Caco-2 (cell line): ENCODE measurements at regions not wholly inside any gene's neighbourhood (a gene's known extent, or its start where the extent isn't known, plus 50 kb on each side); places are given as distances from the start of the nearest gene placed in this dataset.

ENCODE experiments used
- BruUV-seq: library from RNA; stranded (reverse); fragments of 400-500 nt; replicated peaks from 2 replicates; lab custom pipeline; 2021; lab: Mats Ljungman, UMichigan
- CTCF ChIA-PET: fragments of 300-600 bp; sonication (Branson Sonifier 250); formaldehyde crosslinking; loops from one replicate; lab custom pipeline; 2022; ENCODE audit warnings: antibody characterized with exemption; lab: Charles Lee
- POLR2A ChIA-PET: fragments of 300-600 bp; sonication (Branson Sonifier 250); formaldehyde crosslinking; loops from one replicate; lab custom pipeline; 2022; ENCODE audit warnings: antibody characterized with exemption; lab: Charles Lee
- DNase-seq, 2 experiments: peaks; one replicate each; pipeline versions ENCODE4 v3.0.0 to v3.0.0-alpha.2; 2020 to 2022
- H3K27me3 ChIP-seq: replicated peaks from 2 replicates; pipeline ENCODE4 v1.6.0; 2011; ENCODE audit warnings: low read length; ENCODE audit not compliant: control insufficient read depth, insufficient read depth
- H3K36me3 ChIP-seq: 2 replicates; pipeline ENCODE4 v1.5.1; 2011; ENCODE audit warnings: low read length; ENCODE audit not compliant: control insufficient read depth, insufficient read depth
- H3K4me1 ChIP-seq: fragments of 250-450 bp; sonication (Bioruptor Pico); 2 replicates; pipeline ENCODE4 v1.5.1; 2020; ENCODE audit warnings: mild to moderate bottlenecking
- H3K4me3 ChIP-seq: 2 replicates; pipeline ENCODE4 v1.5.1; 2011; ENCODE audit warnings: low read depth, mild to moderate bottlenecking, control low read depth, low read length
- H3K9me3 ChIP-seq: fragments of 250-450 bp; sonication (Bioruptor Pico); 2 replicates; pipeline ENCODE4 v1.5.1; 2020; ENCODE audit warnings: mild to moderate bottlenecking, moderate library complexity
- H3K27ac Mint-ChIP-seq: one replicate; pipeline ENCODE4 v1.8.0; 2022; ENCODE audit warnings: mixed read lengths; ENCODE audit not compliant: unreplicated experiment
- H3K27me3 Mint-ChIP-seq: one replicate; pipeline ENCODE4 v1.8.0; 2022; ENCODE audit warnings: mixed read lengths; ENCODE audit not compliant: insufficient read depth, unreplicated experiment
- H3K36me3 Mint-ChIP-seq: one replicate; pipeline ENCODE4 v1.8.0; 2022; ENCODE audit warnings: mild to moderate bottlenecking, mixed read lengths; ENCODE audit not compliant: insufficient read depth, unreplicated experiment
- H3K4me1 Mint-ChIP-seq: one replicate; pipeline ENCODE4 v1.8.0; 2022; ENCODE audit warnings: low read depth, mixed read lengths; ENCODE audit not compliant: unreplicated experiment
- H3K4me3 Mint-ChIP-seq: one replicate; pipeline ENCODE4 v1.8.0; 2022; ENCODE audit warnings: mild to moderate bottlenecking, moderate library complexity, mixed read lengths; ENCODE audit not compliant: unreplicated experiment
- H3K9me3 Mint-ChIP-seq: one replicate; pipeline ENCODE4 v1.8.0; 2022; ENCODE audit warnings: mixed read lengths; ENCODE audit not compliant: unreplicated experiment
- CTCF ChIP-seq, 2 experiments: fragments of 200-600 bp in 1 of 2; IDR thresholded peaks; 1 replicate in 1 of 2; 2 replicates in 1 of 2; pipeline versions ENCODE4 v1.5.1 to v1.8.0; 2011 to 2022; ENCODE audit warnings: antibody characterized with exemption in 1 of 2, control low read depth in 1 of 2, inconsistent platforms in 1 of 2, low read depth in 1 of 2, low read length in 1 of 2, mild to moderate bottlenecking in 1 of 2, moderate library complexity in 1 of 2; ENCODE audit not compliant: insufficient read depth in 1 of 2, severe bottlenecking in 1 of 2, unreplicated experiment in 1 of 2
- intact Hi-C: fragments of 100-400 bp; cut with micrococcal nuclease; formaldehyde crosslinking; loops from one replicate; pipeline ENCODE4 v1.10.0; 2022; ENCODE audit not compliant: unreplicated experiment

GRCh38 chr10:130772676-130773075, 538.8 kb downstream of the TCERG1L start:
- Mint-ChIP-seq H3K4me3 (no peak overlapping the region), H3K27ac (no peak overlapping the region), H3K9me3 (no peaks in the 10 kb centered on the region), H3K36me3 (no peaks in the 10 kb centered on the region), H3K4me1 (no peaks in the 10 kb centered on the region), H3K27me3 (no peaks in the 10 kb centered on the region)
- CTCF ChIA-PET, result no interaction called here
- DNase-seq, result no peak
- no peak for TF ChIP-seq CTCF (IDR thresholded peaks at IDR 0.05; ENCODE audit: insufficient read depth in 1 of 2, low read depth in 1 of 2, low read length in 1 of 2, severe bottlenecking in 1 of 2, unreplicated experiment in 1 of 2)
- peaks cover 4% of the 10 kb centered on the region; the same call in 1 of the 2 replicates for H3K9me3 ChIP-seq
- H3K36me3 ChIP-seq, result no peaks in the 10 kb centered on the region
- H3K4me1 ChIP-seq, result no peaks in the 10 kb centered on the region
- no peak overlapping the region for H3K4me3 ChIP-seq
- no peaks in the 10 kb centered on the region for H3K27me3 ChIP-seq
- no TSS peak for BruUV-seq
- POLR2A ChIA-PET, result no interaction called here
- intact Hi-C loops, result no loop called here

GRCh38 chr10:130773941-130774340, 537.6 kb downstream of the TCERG1L start:
- H3K27me3 ChIP-seq, result no peaks in the 10 kb centered on the region
- no peak overlapping the region for H3K4me3 Mint-ChIP-seq
- BruUV-seq, result no TSS peak
- H3K27me3 Mint-ChIP-seq, result no peaks in the 10 kb centered on the region
- no peaks in the 10 kb centered on the region for H3K4me1 Mint-ChIP-seq
- intact Hi-C loops, result no loop called here
- no peak for DNase-seq
- H3K36me3 Mint-ChIP-seq, result no peaks in the 10 kb centered on the region
- ChIA-PET POLR2A (no interaction called here), CTCF (no interaction called here)
- no peak overlapping the region for H3K27ac Mint-ChIP-seq
- no peaks in the 10 kb centered on the region for H3K9me3 Mint-ChIP-seq
- no peak overlapping the region for H3K4me3 ChIP-seq
- H3K36me3 ChIP-seq, result no peaks in the 10 kb centered on the region
- TF ChIP-seq CTCF (IDR thresholded peaks at IDR 0.05; ENCODE audit: insufficient read depth in 1 of 2, low read depth in 1 of 2, low read length in 1 of 2, severe bottlenecking in 1 of 2, unreplicated experiment in 1 of 2), result no peak
- H3K9me3 ChIP-seq, result no peaks in the 10 kb centered on the region
- H3K4me1 ChIP-seq, result no peaks in the 10 kb centered on the region

- Histone ChIP-seq H3K27me3 (no peaks in the 10 kb centered on the region), H3K4me1 (no peaks in the 10 kb centered on the region), H3K4me3 (no peak overlapping the region), H3K9me3 (no peaks in the 10 kb centered on the region), H3K36me3 (no peaks in the 10 kb centered on the region)
- intact Hi-C loops, result no loop called here
- no peak overlapping the region for H3K4me3 Mint-ChIP-seq
- H3K9me3 Mint-ChIP-seq, result no peaks in the 10 kb centered on the region
- DNase-seq, result no peak
- POLR2A ChIA-PET, result no interaction called here
- peaks cover 2% of the 10 kb centered on the region for H3K27me3 Mint-ChIP-seq
- BruUV-seq, result no TSS peak
- H3K27ac Mint-ChIP-seq, result no peak overlapping the region
- H3K4me1 Mint-ChIP-seq, result no peaks in the 10 kb centered on the region
- CTCF ChIA-PET, result no interaction called here
- no peak for TF ChIP-seq CTCF (IDR thresholded peaks at IDR 0.05; ENCODE audit: insufficient read depth in 1 of 2, low read depth in 1 of 2, low read length in 1 of 2, severe bottlenecking in 1 of 2, unreplicated experiment in 1 of 2)
- no peaks in the 10 kb centered on the region for H3K36me3 Mint-ChIP-seq
Measured at GRCh38 chr10:130774871-130775270, 536.6 kb downstream of the TCERG1L start.
